ENCODE measurements at regions not wholly inside any gene's neighbourhood (a gene's known extent, or its start where the extent isn't known, plus 50 kb on each side); places are given as distances from the start of the nearest gene placed in this dataset.
"Not testable (repeated sequence)": the region's sequence is repeated elsewhere in the genome, so short reads cannot be mapped to it uniquely, and the experiment has no call there.

DNA sequence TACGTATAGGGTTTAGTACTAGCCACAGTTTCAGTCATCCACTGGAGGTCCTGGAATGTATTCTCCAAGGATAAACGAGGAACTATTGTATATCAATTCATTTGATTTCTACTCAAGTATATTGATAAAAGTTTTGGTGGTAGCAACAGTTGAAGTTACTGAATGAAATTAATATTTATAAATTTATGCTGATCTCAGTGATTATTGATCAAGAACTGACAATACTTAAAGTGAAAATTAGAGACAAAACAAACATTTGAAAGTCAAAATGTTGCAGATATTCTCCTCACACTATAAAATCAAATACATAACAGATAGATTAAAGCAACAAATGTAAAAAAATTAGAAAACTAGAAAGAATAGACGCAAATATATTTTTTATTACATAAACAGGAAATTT, 150.9 kb upstream of the SLC35G4 start:
- Histone ChIP-seq H3K4me1 (no peaks in the 10 kb centered on the region), H3K27me3 (no peaks in the 10 kb centered on the region), H3K9me3 (no peaks in the 10 kb centered on the region), H3K36me3 (no peaks in the 10 kb centered on the region), H3K4me3 (no peak overlapping the region), H3K27ac (no peak overlapping the region)
- no peak for DNase-seq (ENCODE audit: low spot score in 2 of 2)
- 64% methylated on average over 3 of the region's 3 CpGs for WGBS
- TF ChIP-seq POLR2AphosphoS5 (IDR thresholded peaks at IDR 0.05), result no peak
- TF ChIP-seq EP300 (IDR thresholded peaks at IDR 0.05), result no peak

DNA sequence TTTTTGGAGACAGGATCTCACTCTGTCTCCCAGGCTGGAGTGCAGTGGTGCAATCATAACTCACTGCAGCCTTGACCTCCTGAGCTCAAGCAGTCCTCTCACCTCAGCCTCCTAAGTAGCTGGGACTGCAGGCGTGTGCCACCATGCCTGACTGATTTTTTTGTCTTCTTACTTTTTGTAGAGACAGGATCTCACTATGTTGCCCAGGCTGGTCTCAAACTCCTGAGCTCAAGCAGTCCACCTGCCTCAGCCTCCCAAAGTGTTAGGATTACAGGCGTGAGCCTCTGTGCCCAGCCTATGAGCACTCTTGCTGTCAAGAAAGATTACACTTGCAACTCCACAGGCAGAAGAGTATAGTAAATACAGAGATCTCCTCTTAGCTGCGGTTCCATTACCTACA, 151.5 kb upstream of the SLC35G4 start:
- H3K36me3 ChIP-seq; H3K27ac ChIP-seq; H3K27me3 ChIP-seq; H3K4me3 ChIP-seq; DNase-seq (ENCODE audit: low spot score in 2 of 2); H3K4me1 ChIP-seq; H3K9me3 ChIP-seq: not testable (repeated sequence)
- WGBS, result 88% methylated on average over 3 of the region's 3 CpGs

DNA sequence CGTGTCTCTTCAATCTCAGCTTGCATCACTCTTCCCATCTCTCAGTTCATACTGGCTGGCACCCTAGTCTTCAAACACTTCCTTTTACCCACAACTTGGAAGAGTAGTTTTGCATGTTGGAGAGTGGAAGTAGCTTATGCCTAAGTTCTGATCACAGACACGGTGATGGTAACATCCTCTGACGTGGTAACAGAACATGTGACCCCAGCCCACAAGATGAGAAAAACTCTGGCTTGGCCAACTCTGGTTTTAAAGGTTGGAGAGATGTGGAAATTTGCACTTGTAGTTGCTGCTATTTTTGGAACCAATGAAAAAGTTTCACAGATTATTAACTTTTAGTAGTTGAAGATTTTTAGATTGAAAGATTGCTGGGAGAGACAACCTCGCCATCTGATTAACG, 155.4 kb upstream of the SLC35G4 start:
- no peaks in the 10 kb centered on the region for H3K4me1 ChIP-seq
- TF ChIP-seq POLR2AphosphoS5 (IDR thresholded peaks at IDR 0.05) (no peak), POLR2A (IDR thresholded peaks at IDR 0.05) (no peak), EP300 (IDR thresholded peaks at IDR 0.05) (no peak)
- TF ChIP-seq, protein P1, sequence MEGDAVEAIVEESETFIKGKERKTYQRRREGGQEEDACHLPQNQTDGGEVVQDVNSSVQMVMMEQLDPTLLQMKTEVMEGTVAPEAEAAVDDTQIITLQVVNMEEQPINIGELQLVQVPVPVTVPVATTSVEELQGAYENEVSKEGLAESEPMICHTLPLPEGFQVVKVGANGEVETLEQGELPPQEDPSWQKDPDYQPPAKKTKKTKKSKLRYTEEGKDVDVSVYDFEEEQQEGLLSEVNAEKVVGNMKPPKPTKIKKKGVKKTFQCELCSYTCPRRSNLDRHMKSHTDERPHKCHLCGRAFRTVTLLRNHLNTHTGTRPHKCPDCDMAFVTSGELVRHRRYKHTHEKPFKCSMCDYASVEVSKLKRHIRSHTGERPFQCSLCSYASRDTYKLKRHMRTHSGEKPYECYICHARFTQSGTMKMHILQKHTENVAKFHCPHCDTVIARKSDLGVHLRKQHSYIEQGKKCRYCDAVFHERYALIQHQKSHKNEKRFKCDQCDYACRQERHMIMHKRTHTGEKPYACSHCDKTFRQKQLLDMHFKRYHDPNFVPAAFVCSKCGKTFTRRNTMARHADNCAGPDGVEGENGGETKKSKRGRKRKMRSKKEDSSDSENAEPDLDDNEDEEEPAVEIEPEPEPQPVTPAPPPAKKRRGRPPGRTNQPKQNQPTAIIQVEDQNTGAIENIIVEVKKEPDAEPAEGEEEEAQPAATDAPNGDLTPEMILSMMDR (IDR thresholded peaks at IDR 0.05), result no peak
- H3K27ac ChIP-seq, result no peak overlapping the region
- WGBS, result 83% methylated on average over 5 of the region's 5 CpGs
- H3K27me3 ChIP-seq, result no peaks in the 10 kb centered on the region
- no peaks in the 10 kb centered on the region for H3K9me3 ChIP-seq
- H3K4me3 ChIP-seq, result no peak overlapping the region
- H3K36me3 ChIP-seq, result no peaks in the 10 kb centered on the region
- no peak for DNase-seq (ENCODE audit: low spot score in 2 of 2)

DNA sequence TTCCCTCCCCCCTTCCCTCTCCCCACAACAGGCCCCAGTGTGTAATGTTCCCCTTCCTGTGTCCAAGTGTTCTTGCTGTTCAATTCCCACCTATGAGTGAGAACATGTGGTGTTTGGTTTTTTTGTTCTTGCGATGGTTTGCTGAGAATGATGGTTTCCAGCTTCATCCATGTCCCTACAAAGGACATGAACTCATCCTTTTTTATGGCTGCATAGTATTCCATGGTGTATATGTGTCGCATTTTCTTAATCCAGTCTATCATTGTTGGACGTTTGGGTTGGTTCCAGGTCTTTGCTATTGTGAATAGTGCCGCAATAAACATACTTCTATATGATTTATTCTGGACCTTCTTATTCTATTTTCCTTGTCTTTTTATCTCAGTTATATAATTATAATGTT, 165.2 kb upstream of the SLC35G4 start:
- not testable (repeated sequence) for H3K9me3 ChIP-seq; H3K36me3 ChIP-seq; DNase-seq (ENCODE audit: low spot score in 2 of 2); H3K27me3 ChIP-seq; H3K4me1 ChIP-seq; H3K4me3 ChIP-seq; H3K27ac ChIP-seq
- WGBS, result 91% methylated on average over 4 of the region's 4 CpGs

DNA sequence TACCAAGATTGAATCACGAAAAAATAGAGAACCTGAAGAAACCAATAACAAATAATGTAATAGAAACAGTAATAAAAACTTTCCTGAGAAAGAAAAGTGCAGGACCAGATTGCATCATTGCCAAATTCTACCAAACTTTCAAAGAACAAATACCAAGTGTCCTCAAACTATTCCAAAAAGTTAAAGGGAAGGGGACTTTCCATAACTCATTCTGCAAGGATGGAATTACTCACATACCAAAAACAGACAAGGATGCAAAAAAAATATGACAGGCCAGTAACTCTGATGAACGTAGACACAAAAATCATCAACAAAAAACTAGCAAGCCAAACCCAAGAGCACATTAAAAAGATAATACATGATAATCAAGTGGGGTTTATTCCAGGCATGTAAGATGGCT, 172.3 kb upstream of the SLC35G4 start:
- H3K4me1 ChIP-seq, result no peaks in the 10 kb centered on the region
- DNase-seq (ENCODE audit: low spot score in 2 of 2), result no peak
- TF ChIP-seq, protein P1 (IDR thresholded peaks at IDR 0.05), result no peak
- TF ChIP-seq POLR2A (IDR thresholded peaks at IDR 0.05), result no peak
- no peak for TF ChIP-seq POLR2AphosphoS5 (IDR thresholded peaks at IDR 0.05)
- TF ChIP-seq EP300 (IDR thresholded peaks at IDR 0.05), result no peak
- no peaks in the 10 kb centered on the region for H3K36me3 ChIP-seq
- 48% methylated on average over 2 of the region's 2 CpGs for WGBS
- no peak overlapping the region for H3K4me3 ChIP-seq
- H3K9me3 ChIP-seq, result peaks cover 4% of the 10 kb centered on the region
- H3K27ac ChIP-seq, result no peak overlapping the region
- H3K27me3 ChIP-seq, result no peaks in the 10 kb centered on the region

DNA sequence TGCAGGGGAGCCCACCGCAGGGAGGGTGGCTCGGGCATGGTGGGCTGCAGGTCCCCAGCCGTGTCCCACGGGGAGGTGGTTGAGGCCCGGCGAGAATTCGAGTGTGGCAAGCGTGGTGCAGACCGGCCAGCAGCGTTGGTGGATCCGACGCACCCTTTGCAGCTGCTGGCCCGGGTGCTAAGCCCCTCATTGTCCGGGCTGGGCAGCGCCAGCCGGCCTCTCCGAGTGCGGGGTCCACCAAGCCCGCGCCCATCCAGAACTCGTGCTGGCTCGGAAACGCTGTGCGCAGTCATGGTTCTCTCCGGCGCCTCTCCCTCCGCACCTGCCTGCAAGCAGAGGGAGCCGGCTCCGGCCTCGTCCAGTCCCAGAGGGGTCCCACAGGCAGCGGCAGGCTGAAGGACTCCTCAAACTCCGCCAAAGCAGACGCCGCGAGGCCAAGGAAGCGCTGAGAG, 177.0 kb upstream of the SLC35G4 start:
- no peak overlapping the region for H3K27ac ChIP-seq
- 97% methylated on average over 19 of the region's 36 CpGs for whole genome bisulfite sequencing
- H3K27me3 ChIP-seq, result no peaks in the 10 kb centered on the region
- DNase-seq (ENCODE audit: low spot score in 2 of 2), result no peak
- H3K9me3 ChIP-seq, result no peaks in the 10 kb centered on the region
- H3K4me1 ChIP-seq, result no peaks in the 10 kb centered on the region
- H3K4me3 ChIP-seq, result no peak overlapping the region
- no peaks in the 10 kb centered on the region for H3K36me3 ChIP-seq
- TF ChIP-seq, protein P1 (IDR thresholded peaks at IDR 0.05), result no peak
- TF ChIP-seq POLR2AphosphoS5 (IDR thresholded peaks at IDR 0.05), result no peak
- TF ChIP-seq POLR2A (IDR thresholded peaks at IDR 0.05), result no peak
- no peak for TF ChIP-seq EP300 (IDR thresholded peaks at IDR 0.05)

DNA sequence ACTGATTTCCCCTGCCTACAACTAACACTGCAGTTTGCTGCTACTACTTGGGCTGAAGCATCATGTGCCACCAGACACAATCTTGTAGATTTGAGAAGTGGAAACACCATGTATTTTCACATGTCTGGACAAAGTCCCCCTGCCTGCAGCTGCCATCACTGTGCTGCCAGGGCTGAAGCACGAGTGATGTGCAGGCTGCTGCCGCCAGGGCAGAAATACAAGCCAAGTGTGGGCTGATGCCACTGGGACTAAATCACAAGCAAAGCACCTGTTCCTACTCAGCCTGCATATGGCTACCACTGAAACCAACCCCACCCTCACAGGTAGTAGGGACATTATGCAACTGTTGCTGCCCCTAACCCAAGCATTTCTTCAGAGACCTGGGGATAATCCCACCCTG, 179.5 kb upstream of the SLC35G4 start:
- no peak for TF ChIP-seq POLR2AphosphoS5 (IDR thresholded peaks at IDR 0.05)
- TF ChIP-seq, protein P1 (IDR thresholded peaks at IDR 0.05), result no peak
- no peak for TF ChIP-seq POLR2A (IDR thresholded peaks at IDR 0.05)
- no peak for TF ChIP-seq EP300 (IDR thresholded peaks at IDR 0.05)
- Histone ChIP-seq H3K4me1 (no peaks in the 10 kb centered on the region), H3K9me3 (no peaks in the 10 kb centered on the region), H3K27me3 (no peaks in the 10 kb centered on the region), H3K36me3 (no peaks in the 10 kb centered on the region), H3K27ac (no peak overlapping the region), H3K4me3 (no peak overlapping the region)
- 79% methylated on average over 2 of the region's 2 CpGs for WGBS
- DNase-seq (ENCODE audit: low spot score in 2 of 2), result no peak
